ENCODE measurements at regions not wholly inside any gene's neighbourhood (a gene's known extent, or its start where the extent isn't known, plus 50 kb on each side); places are given as distances from the start of the nearest gene placed in this dataset.

DNA sequence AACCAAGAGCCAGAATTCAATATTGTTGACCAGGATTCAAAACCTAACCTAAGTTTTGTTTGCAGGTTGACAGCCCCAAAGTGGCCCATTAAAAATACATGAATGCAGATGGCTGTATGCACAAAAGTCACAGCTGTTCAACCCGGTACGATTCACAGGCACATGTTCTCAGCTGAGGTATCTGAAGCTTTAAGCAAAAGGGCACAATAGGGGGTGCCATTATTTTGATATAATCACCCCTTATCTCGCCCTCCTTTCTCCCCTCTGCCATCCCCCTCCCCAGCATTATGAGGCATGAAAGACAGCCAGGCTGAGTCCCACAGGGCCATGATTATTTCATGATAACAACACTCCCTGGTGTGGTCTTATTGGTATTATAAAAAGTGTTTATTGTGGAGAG, 264.9 kb downstream of the EBLN2 start:
- Histone ChIP-seq H3K23ac (ENCODE audit: low read depth, low read length) (no peak overlapping the region), H3K4me1 (ENCODE audit: control insufficient read depth, insufficient read depth, low read length) (no peaks in the 10 kb centered on the region), H2AFZ (replicated peaks; ENCODE audit: low read length, poor library complexity) (no peak overlapping the region), H2AK9ac (replicated peaks; ENCODE audit: low read depth, low read length, poor library complexity) (no peak overlapping the region), H3K4ac (ENCODE audit: low read depth, low read length) (no peak overlapping the region), H2AK5ac (ENCODE audit: low read depth, low read length) (no peak overlapping the region), H4K8ac (ENCODE audit: low read depth in 2 of 2, low read length in 2 of 2) (no peak overlapping the region), H3K9me3 (ENCODE audit: control insufficient read depth, insufficient read depth, low read length) (peaks cover 3% of the 10 kb centered on the region; the same call in 1 of the 2 replicates), H3K4me3 (ENCODE audit: insufficient read depth, low read depth, low read length) (no peak overlapping the region), H3K56ac (ENCODE audit: extremely low read depth, insufficient read depth, low read length) (no peak overlapping the region), H2BK120ac (ENCODE audit: low read depth, low read length) (no peak overlapping the region), H2BK5ac (ENCODE audit: low read depth, low read length, poor library complexity, severe bottlenecking) (no peak overlapping the region), H4K20me1 (ENCODE audit: insufficient read depth, low read length) (no peaks in the 10 kb centered on the region), H4K5ac (ENCODE audit: low read depth, low read length) (no peak overlapping the region), H3K9ac (ENCODE audit: low read depth, low read length) (no peak overlapping the region), H3K79me1 (ENCODE audit: low read depth in 1 of 2, low read length in 2 of 2) (no peaks in the 10 kb centered on the region), H3K18ac (ENCODE audit: low read depth, low read length) (no peak overlapping the region), H3K9me1 (ENCODE audit: insufficient read depth, low read length) (no peaks in the 10 kb centered on the region), H2BK20ac (ENCODE audit: low read depth, low read length) (no peak overlapping the region), H3K27ac (ENCODE audit: insufficient read depth, low read length) (no peak overlapping the region), H3K36me3 (ENCODE audit: control insufficient read depth, insufficient read depth, low read length) (no peaks in the 10 kb centered on the region), H3K14ac (replicated peaks; ENCODE audit: low read depth, low read length) (no peak overlapping the region), H2BK15ac (ENCODE audit: low read depth, low read length) (no peak overlapping the region), H4K91ac (ENCODE audit: insufficient read depth, low read depth, low read length) (no peak overlapping the region), H3K4me2 (ENCODE audit: low read depth, low read length) (no peak overlapping the region), H3K27me3 (ENCODE audit: control insufficient read depth, insufficient read depth, low read length) (peaks cover 8% of the 10 kb centered on the region)
- WGBS, 2 experiments (ENCODE audit: extremely low coverage in 2 of 2, insufficient read length in 1 of 2) = 60% methylated on average over 1 of the region's 3 CpGs; no CpG with 5 or more reads in 1 of the 2 experiments
- ATAC-seq (ENCODE audit: low read depth) (no peak), DNase-seq (no peak)
- in situ Hi-C loops (cut with MboI; ENCODE audit: low sequenced_read_pairs) = no loop called here
- CTCF ChIA-PET = no interaction called here
- dilution Hi-C loops (cut with HindIII; ENCODE audit: low sequenced_read_pairs, unreplicated experiment) = no loop called here
- TF ChIP-seq, protein P1, sequence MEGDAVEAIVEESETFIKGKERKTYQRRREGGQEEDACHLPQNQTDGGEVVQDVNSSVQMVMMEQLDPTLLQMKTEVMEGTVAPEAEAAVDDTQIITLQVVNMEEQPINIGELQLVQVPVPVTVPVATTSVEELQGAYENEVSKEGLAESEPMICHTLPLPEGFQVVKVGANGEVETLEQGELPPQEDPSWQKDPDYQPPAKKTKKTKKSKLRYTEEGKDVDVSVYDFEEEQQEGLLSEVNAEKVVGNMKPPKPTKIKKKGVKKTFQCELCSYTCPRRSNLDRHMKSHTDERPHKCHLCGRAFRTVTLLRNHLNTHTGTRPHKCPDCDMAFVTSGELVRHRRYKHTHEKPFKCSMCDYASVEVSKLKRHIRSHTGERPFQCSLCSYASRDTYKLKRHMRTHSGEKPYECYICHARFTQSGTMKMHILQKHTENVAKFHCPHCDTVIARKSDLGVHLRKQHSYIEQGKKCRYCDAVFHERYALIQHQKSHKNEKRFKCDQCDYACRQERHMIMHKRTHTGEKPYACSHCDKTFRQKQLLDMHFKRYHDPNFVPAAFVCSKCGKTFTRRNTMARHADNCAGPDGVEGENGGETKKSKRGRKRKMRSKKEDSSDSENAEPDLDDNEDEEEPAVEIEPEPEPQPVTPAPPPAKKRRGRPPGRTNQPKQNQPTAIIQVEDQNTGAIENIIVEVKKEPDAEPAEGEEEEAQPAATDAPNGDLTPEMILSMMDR (conservative IDR thresholded peaks at IDR 0.05; ENCODE audit: low read depth, low read length) = no peak
- TF ChIP-seq RAD21 (IDR thresholded peaks at IDR 0.05; ENCODE audit: low read length) = no peak
- no peak for TF ChIP-seq CHD1 (IDR thresholded peaks at IDR 0.05; ENCODE audit: low read depth, low read length)
- no peak for TF ChIP-seq CEBPB (IDR thresholded peaks at IDR 0.05; ENCODE audit: low read depth, low read length)
- no peak for TF ChIP-seq RCOR1 (IDR thresholded peaks at IDR 0.05; ENCODE audit: insufficient replicate concordance, low read length)
- TF ChIP-seq FOS (IDR thresholded peaks at IDR 0.05; ENCODE audit: low read depth, low read length) = no peak
- no peak for TF ChIP-seq BHLHE40 (IDR thresholded peaks at IDR 0.05; ENCODE audit: low read depth, low read length)
- TF ChIP-seq SMC3 (IDR thresholded peaks at IDR 0.05; ENCODE audit: low read depth, low read length) = no peak
- no peak for TF ChIP-seq MXI1 (IDR thresholded peaks at IDR 0.05; ENCODE audit: borderline replicate concordance, low read depth, low read length)
- TF ChIP-seq, protein P2, sequence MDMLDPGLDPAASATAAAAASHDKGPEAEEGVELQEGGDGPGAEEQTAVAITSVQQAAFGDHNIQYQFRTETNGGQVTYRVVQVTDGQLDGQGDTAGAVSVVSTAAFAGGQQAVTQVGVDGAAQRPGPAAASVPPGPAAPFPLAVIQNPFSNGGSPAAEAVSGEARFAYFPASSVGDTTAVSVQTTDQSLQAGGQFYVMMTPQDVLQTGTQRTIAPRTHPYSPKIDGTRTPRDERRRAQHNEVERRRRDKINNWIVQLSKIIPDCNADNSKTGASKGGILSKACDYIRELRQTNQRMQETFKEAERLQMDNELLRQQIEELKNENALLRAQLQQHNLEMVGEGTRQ (IDR thresholded peaks at IDR 0.05; ENCODE audit: low read depth, low read length) = no peak
- no peak for TF ChIP-seq POLR2A (IDR thresholded peaks at IDR 0.05; ENCODE audit: low read depth, low read length)
- TF ChIP-seq MAZ (IDR thresholded peaks at IDR 0.05; ENCODE audit: borderline replicate concordance, low read depth, low read length) = no peak
- TF ChIP-seq RFX5 (IDR thresholded peaks at IDR 0.05; ENCODE audit: low read depth, low read length) = no peak
- BruUV-seq (replicated peaks) = no TSS peak
- POLR2A ChIA-PET (ENCODE audit: unreplicated experiment) = no interaction called here
- intact Hi-C loops (cut with micrococcal nuclease) = no loop called here
